ENCODE measurements at regions not wholly inside any gene's neighbourhood (a gene's known extent, or its start where the extent isn't known, plus 50 kb on each side); places are given as distances from the start of the nearest gene placed in this dataset.

DNA sequence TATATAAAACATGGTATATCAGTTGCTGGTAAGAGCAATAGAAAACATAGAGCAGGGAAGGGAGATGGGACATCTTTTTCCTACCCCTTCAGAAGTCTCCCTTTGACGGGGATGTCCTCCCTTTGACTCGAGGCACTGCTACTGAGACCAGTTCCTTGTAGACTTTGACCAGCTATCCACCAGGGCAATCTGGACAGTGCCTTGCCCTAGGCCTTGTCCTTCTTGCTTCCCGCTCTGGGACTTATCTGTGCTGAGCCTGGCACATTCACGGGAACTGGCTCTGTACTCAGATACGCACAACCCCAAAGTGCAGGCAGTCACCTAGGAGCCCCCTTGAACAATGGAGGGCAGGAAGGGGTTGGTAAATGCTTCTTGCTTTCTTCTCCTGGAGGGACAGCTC, 116.6 kb upstream of the ANKH start:
- 87 to 94% (median 92%) methylated on average over 5 of the region's 5 CpGs for WGBS, 3 donors
- Histone ChIP-seq H3K27me3 (ENCODE audit: insufficient read depth in 3 of 3, low read length in 2 of 3) (no peaks in the 10 kb centered on the region), H3K4me1 (no peaks in the 10 kb centered on the region), H3K9me3 (no peaks in the 10 kb centered on the region), H3K36me3 (ENCODE audit: insufficient read depth in 1 of 2, low read depth in 1 of 2) (no peaks in the 10 kb centered on the region), H3K4me3 (no peak overlapping the region), H3K27ac (no peak overlapping the region)
- TF ChIP-seq, protein P1, sequence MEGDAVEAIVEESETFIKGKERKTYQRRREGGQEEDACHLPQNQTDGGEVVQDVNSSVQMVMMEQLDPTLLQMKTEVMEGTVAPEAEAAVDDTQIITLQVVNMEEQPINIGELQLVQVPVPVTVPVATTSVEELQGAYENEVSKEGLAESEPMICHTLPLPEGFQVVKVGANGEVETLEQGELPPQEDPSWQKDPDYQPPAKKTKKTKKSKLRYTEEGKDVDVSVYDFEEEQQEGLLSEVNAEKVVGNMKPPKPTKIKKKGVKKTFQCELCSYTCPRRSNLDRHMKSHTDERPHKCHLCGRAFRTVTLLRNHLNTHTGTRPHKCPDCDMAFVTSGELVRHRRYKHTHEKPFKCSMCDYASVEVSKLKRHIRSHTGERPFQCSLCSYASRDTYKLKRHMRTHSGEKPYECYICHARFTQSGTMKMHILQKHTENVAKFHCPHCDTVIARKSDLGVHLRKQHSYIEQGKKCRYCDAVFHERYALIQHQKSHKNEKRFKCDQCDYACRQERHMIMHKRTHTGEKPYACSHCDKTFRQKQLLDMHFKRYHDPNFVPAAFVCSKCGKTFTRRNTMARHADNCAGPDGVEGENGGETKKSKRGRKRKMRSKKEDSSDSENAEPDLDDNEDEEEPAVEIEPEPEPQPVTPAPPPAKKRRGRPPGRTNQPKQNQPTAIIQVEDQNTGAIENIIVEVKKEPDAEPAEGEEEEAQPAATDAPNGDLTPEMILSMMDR (IDR thresholded peaks at IDR 0.05) = no peak
- ATAC-seq = no peak
- intact Hi-C loops (cut with DNase I) = no loop called here
- DNase-seq = no peak

DNA sequence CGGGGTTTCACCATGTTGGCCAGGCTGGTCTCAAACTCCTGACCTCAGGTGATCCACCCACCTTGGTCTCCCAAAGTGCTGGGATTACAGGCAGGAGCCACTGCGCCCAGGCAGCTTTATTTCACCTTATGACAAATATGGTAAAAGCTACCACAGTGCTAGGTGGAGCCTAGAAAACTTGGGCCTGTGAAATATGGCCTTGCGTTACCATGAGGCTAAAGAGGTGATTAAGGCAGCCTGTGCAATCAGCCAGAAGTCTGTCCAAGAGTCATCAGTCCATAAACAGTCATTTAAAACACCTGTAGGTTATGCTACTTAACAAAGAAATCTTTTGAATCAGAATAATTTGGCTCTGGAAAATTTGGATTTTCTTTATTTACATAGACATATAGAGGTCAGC, 114.8 kb upstream of the ANKH start:
- no peak for ATAC-seq

DNA sequence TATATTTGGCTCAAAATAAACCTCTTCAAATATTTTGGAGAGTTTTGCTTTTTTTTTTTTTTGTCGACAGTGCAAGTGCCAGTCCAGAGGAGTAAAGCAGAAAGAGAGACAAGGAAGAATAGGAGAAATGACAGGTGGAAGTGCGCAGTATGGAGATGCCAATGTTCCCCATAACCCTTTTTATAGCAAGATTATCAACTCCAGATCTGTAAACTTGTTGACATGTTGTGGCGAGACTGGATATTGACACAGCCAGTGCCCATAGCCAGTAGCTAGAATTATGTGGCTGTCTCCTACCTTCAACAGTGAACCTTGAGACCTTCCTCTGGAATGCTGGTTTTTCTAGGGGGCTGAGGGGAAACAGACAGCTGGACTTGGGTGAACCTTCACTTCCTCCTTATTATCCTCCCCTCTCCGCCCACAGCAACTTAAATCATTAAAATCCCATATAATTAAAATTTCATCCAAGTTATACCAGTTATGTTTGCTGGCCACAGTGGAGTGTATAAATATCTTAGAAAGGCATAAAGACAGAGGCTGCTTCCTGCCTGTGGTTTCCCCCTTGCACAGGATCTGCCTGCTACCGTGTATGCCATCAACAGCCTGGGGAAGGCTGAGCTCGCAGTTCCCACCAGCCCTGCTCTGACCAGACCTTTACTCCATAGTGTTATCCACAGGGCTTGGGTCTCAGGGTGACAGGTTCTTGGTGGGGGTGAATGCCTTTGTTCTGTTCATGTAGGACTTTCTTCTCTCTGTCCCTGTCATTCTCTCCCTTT, 112.3 kb upstream of the ANKH start:
- no peak for DNase-seq
- TF ChIP-seq, protein P1 (IDR thresholded peaks at IDR 0.05) = no peak
- no peaks in the 10 kb centered on the region for H3K4me1 ChIP-seq
- intact Hi-C loops (cut with DNase I) = no loop called here
- 63 to 68% (median 64%) methylated on average over 6 of the region's 6 CpGs for WGBS, 3 donors
- H3K9me3 ChIP-seq = no peaks in the 10 kb centered on the region
- H3K4me3 ChIP-seq = no peak overlapping the region
- no peaks in the 10 kb centered on the region for H3K27me3 ChIP-seq (ENCODE audit: insufficient read depth in 3 of 3, low read length in 2 of 3)
- H3K27ac ChIP-seq = no peak overlapping the region
- H3K36me3 ChIP-seq (ENCODE audit: insufficient read depth in 1 of 2, low read depth in 1 of 2) = no peaks in the 10 kb centered on the region
- no peak for ATAC-seq

More for the DNA sequence above, 114.8 kb upstream of the ANKH start:
- Histone ChIP-seq H3K27ac (no peak overlapping the region), H3K4me1 (no peaks in the 10 kb centered on the region), H3K36me3 (ENCODE audit: insufficient read depth in 1 of 2, low read depth in 1 of 2) (no peaks in the 10 kb centered on the region), H3K4me3 (no peak overlapping the region), H3K9me3 (no peaks in the 10 kb centered on the region), H3K27me3 (ENCODE audit: insufficient read depth in 3 of 3, low read length in 2 of 3) (no peaks in the 10 kb centered on the region)
- 91 to 100% (median 100%) methylated on average over 3 of the region's 3 CpGs for WGBS, 3 donors
- intact Hi-C loops (cut with DNase I) = no loop called here
- TF ChIP-seq, protein P1 (IDR thresholded peaks at IDR 0.05) = no peak
- DNase-seq = no peak

DNA sequence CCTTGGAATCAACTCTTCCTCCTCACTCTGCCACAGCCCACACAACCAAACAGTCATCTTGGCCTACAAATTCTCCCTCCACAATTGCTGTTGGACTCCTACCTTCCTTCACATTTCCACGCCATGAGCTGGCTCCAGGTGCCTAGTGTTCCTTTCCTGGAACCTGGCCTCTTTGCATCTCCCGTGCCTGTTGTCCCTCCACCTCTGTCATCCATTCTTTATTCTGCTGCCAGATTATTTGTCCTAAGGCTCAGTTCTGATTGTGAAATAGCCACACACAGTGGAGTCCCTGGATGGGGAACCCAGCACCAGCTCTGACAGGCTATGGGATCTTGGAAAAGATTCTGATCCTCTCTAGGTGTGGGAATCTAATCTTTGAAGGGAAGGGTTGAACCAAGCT, 109.1 kb upstream of the ANKH start:
- Histone ChIP-seq H3K36me3 (ENCODE audit: insufficient read depth in 1 of 2, low read depth in 1 of 2) (no peaks in the 10 kb centered on the region), H3K27me3 (ENCODE audit: insufficient read depth in 3 of 3, low read length in 2 of 3) (no peaks in the 10 kb centered on the region), H3K4me1 (no peaks in the 10 kb centered on the region), H3K27ac (no peak overlapping the region), H3K4me3 (no peak overlapping the region), H3K9me3 (no peaks in the 10 kb centered on the region)
- intact Hi-C loops (cut with DNase I) = no loop called here
- DNase-seq (no peak), ATAC-seq (no peak)
- TF ChIP-seq, protein P1 (IDR thresholded peaks at IDR 0.05) = no peak
- WGBS, 3 donors = 75 to 93% (median 77%) methylated on average over 2 of the region's 2 CpGs
